ENCODE measurements at regions not wholly inside any gene's neighbourhood (a gene's known extent, or its start where the extent isn't known, plus 50 kb on each side); places are given as distances from the start of the nearest gene placed in this dataset.

- no peak for ATAC-seq
- intact Hi-C loops (cut with DNase I, micrococcal nuclease) = no loop called here
- no peaks in the 10 kb centered on the region for H3K36me3 ChIP-seq (ENCODE audit: low read depth)
- TF ChIP-seq CTCF (IDR thresholded peaks at IDR 0.05) = no peak
- no peak overlapping the region for H3K4me3 ChIP-seq
- H3K9me3 ChIP-seq = no peaks in the 10 kb centered on the region
- no peaks in the 10 kb centered on the region for H3K4me1 ChIP-seq (ENCODE audit: low read depth)
- DNase-seq = no peak
Measured at GRCh38 chr4:111028795-111029194, 405.9 kb upstream of the PITX2 start.

DNA sequence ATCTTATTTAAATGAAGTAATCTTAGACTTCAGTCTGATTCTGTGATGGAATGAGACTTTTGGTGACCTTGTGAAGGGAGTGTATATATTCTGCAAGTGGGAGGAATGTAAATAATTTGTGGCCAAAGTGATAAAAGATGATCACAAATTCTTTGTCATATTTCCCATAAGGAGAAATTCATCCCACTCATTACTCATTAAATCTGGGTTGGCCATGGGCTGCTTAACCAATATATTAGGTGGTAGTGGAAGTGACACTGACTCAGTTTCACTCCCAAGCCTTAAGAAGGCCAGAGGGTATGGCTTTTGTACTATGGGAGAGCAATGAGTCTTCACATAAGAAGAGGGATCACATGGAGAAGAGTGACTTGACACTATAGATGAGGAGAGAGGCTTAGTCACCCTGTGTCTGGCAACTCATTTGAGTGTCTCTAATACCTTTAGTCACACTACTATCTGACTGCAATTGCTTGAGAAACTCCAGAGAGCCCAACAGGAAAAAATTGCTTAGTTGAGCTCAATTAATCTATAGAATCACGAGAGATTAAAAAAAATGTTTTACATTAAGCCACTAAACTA is 408.2 kb upstream of the PITX2 start:
- H3K9me3 ChIP-seq = no peaks in the 10 kb centered on the region
- ATAC-seq (no peak), DNase-seq (no peak)
- intact Hi-C loops (cut with DNase I, micrococcal nuclease) = no loop called here
- H3K36me3 ChIP-seq (ENCODE audit: low read depth) = no peaks in the 10 kb centered on the region
- TF ChIP-seq CTCF (IDR thresholded peaks at IDR 0.05) = no peak
- no peaks in the 10 kb centered on the region for H3K4me1 ChIP-seq (ENCODE audit: low read depth)
- H3K4me3 ChIP-seq = no peak overlapping the region

DNA sequence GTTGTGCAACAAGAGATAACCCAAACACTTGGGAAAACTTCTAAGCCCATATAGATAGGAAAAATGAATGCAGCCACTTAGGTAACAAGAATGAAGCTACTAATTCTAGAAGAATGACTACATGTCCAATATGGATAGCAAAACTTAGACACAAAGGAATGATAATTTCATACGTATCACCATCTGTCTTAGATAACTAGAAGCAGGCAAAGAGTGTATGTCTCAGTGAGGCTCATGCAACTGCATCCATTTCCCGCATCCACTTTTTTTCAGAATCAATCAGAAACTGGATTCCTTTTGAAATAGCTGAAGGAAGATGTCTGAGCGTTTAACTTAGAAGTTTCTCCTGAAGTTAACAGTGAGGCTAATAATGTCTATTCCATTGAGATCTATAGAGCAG is 408.7 kb upstream of the PITX2 start:
- Histone ChIP-seq H3K9me3 (no peaks in the 10 kb centered on the region), H3K4me3 (no peak overlapping the region), H3K36me3 (ENCODE audit: low read depth) (no peaks in the 10 kb centered on the region), H3K4me1 (ENCODE audit: low read depth) (no peaks in the 10 kb centered on the region)
- intact Hi-C loops (cut with DNase I, micrococcal nuclease) = no loop called here
- no peak for TF ChIP-seq CTCF (IDR thresholded peaks at IDR 0.05)
- no peak for ATAC-seq
- no peak for DNase-seq

DNA sequence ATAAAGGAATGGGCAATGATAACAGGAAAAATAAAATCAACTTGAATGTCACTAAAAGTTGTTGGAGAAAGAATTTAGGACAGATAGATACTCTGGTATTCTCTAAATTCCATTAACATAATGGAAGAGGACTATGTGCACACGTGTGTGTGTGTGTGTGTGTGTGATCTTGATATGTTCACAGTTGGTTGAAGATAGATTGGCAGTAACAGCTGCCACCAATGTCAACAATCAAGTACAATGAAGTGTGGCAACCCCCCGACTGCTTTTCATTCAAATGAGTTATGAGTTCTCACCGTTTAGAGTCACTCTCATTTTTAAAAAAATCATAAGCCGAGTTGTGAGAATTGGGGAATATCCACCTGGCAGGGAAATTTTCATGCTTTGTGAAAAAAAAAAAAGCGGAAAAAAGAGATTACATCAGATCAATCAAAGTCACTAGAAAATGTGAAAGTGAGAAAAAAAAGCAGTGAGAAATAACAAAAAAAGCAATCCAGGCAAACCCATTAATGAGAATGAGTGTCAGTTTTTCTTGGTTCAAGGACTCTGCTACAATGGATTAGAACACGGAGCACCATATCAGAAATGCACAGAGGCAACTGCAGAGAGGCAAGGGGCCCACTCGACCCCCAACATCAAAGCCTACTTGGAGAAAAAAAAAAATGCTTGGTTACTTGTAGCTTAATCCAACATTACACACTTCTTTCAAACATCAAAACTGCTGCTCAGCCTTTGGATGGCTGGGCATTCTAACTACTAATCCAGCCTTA is 414.9 kb upstream of the PITX2 start:
- Histone ChIP-seq H3K36me3 (ENCODE audit: low read depth) (no peaks in the 10 kb centered on the region), H3K4me3 (no peak overlapping the region), H3K9me3 (no peaks in the 10 kb centered on the region), H3K4me1 (ENCODE audit: low read depth) (no peaks in the 10 kb centered on the region)
- no peak for ATAC-seq
- DNase-seq = no peak
- TF ChIP-seq CTCF (IDR thresholded peaks at IDR 0.05) = no peak
- intact Hi-C loops (cut with DNase I, micrococcal nuclease) = no loop called here

GRCh38 chr4:111040904-111041303 is 418.0 kb upstream of the PITX2 start:
- intact Hi-C loops (cut with DNase I, micrococcal nuclease) = no loop called here
- no peak for TF ChIP-seq CTCF (IDR thresholded peaks at IDR 0.05)
- H3K4me3 ChIP-seq = no peak overlapping the region
- no peak for ATAC-seq
- no peaks in the 10 kb centered on the region for H3K4me1 ChIP-seq (ENCODE audit: low read depth)
- H3K9me3 ChIP-seq = no peaks in the 10 kb centered on the region
- no peak for DNase-seq
- H3K36me3 ChIP-seq (ENCODE audit: low read depth) = no peaks in the 10 kb centered on the region

Data from mucosa of descending colon (tissue), 3 donors.